ENCODE measurements at regions not wholly inside any gene's neighbourhood (a gene's known extent, or its start where the extent isn't known, plus 50 kb on each side); places are given as distances from the start of the nearest gene placed in this dataset.

- TF ChIP-seq CTCF (IDR thresholded peaks at IDR 0.05) (no peak), REST (IDR thresholded peaks at IDR 0.05; ENCODE audit: low read depth, low read length) (no peak), YY1 (IDR thresholded peaks at IDR 0.05; ENCODE audit: low read depth) (no peak), MAX (IDR thresholded peaks at IDR 0.05; ENCODE audit: low read depth) (no peak), NFIC (IDR thresholded peaks at IDR 0.05; ENCODE audit: borderline replicate concordance) (no peak), POLR2AphosphoS5 (IDR thresholded peaks at IDR 0.05; ENCODE audit: low read depth, low read length) (no peak), PBX3 (IDR thresholded peaks at IDR 0.05) (no peak), SMC3 (IDR thresholded peaks at IDR 0.05; ENCODE audit: low read depth, low read length) (no peak), EP300 (IDR thresholded peaks at IDR 0.05; ENCODE audit: borderline replicate concordance in 1 of 2, low read depth in 1 of 2, low read length in 1 of 2) (no peak), RAD21 (IDR thresholded peaks at IDR 0.05; ENCODE audit: low read length) (no peak), MXI1 (IDR thresholded peaks at IDR 0.05; ENCODE audit: low read depth, low read length) (no peak)
These were observed 739.9 kb downstream of the CDH8 start for GRCh38 chr16:61296305-61296704.

Data from SK-N-SH (cell line).